HG02759 (cell line): ENCODE measurements at regions not wholly inside any gene's neighbourhood (a gene's known extent, or its start where the extent isn't known, plus 50 kb on each side); places are given as distances from the start of the nearest gene placed in this dataset.

Experiments used
- ATAC-seq: cut with Tn5 transposase; IDR thresholded peaks from one replicate; pipeline ENCODE4 v1.9.1; 2021; ENCODE audit warnings: mild to moderate bottlenecking, moderate library complexity; ENCODE audit not compliant: unreplicated experiment

GRCh38 chr10:129020651-129021330 is 446.2 kb upstream of the MGMT start:
- no peak for ATAC-seq

GRCh38 chr10:129021594-129022304 is 445.3 kb upstream of the MGMT start:
- no peak for ATAC-seq

DNA sequence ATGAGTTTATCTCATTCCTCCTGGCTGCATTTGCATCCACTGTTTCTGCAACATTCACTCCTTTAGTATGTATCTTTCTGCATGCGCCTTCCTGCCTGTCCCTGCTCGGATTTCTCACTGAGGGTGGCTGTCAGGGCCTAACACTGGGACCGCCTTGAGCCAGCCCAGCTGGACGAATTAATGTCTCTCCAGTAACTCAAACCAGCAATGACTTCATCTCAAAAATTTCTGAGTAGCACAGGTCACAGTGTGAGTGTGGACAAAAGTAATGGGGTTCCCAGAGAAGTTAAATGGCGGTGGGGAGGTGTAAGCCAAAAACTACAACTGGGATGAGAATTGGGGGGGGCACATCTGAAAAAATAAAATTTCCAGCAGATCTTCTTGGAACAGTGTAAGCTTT is 444.0 kb upstream of the MGMT start:
- ATAC-seq, result no peak

DNA sequence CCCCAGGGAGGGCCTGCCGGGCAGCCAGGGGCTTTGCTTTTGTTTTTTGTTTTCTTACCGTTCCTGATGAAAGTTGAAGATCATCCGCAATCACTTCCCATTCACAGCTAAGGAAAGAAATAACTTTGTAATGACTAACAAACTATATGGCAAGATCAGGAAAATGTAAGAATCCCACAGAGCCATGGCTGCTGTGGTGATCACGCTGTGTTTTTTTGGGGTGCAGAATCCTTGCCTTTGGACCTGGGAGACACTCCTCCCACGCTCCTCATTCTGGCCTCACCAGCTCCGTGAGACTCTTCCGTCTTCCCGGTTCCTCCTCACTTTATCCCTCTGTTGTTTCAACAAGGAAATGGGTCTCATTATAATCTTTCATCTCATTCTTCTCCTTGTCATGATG is 443.0 kb upstream of the MGMT start:
- ATAC-seq, result no peak

DNA sequence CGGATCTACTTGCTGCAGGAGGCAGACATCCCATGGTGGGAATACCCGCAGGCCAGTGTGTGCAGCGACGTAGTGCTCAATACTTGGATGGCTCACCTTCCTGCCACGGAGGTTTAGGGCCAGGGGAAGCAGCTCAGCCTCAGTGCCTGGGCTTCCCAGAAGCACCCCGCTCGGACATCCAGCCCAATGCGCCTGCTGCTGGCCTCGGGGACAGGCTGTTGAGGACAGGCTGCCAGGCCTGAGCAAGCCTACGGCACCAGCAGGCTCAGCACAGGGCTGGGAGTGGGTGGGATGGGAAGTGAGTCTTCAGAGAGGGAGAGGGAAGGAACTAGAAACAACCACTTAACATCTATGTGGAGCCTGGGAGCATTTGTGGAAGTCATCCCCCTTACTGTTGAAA is 441.3 kb upstream of the MGMT start:
- no peak for ATAC-seq

DNA sequence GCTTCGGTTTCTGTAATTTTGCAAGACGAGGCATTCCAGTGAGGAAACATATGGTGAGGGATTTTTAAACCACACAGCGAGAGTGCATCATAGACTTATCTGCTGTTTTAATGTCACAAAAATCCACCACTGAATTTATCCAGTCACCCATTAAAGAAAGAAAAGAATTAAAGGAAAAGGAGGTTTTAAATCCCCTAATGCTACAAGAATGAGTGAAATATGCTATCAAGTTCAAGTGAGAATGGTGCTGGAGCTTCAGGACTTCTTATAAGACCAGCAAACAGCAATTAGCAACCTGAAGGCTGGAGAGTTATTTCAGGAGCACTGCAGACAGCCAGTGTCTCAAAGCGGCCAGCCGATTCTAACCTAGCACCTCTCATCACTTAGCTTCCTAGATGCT is 439.1 kb upstream of the MGMT start:
- ATAC-seq, result no peak

GRCh38 chr10:129028451-129028850 is 438.6 kb upstream of the MGMT start:
- ATAC-seq, result no peak

GRCh38 chr10:129029051-129029450 is 438.0 kb upstream of the MGMT start:
- ATAC-seq, result no peak

DNA sequence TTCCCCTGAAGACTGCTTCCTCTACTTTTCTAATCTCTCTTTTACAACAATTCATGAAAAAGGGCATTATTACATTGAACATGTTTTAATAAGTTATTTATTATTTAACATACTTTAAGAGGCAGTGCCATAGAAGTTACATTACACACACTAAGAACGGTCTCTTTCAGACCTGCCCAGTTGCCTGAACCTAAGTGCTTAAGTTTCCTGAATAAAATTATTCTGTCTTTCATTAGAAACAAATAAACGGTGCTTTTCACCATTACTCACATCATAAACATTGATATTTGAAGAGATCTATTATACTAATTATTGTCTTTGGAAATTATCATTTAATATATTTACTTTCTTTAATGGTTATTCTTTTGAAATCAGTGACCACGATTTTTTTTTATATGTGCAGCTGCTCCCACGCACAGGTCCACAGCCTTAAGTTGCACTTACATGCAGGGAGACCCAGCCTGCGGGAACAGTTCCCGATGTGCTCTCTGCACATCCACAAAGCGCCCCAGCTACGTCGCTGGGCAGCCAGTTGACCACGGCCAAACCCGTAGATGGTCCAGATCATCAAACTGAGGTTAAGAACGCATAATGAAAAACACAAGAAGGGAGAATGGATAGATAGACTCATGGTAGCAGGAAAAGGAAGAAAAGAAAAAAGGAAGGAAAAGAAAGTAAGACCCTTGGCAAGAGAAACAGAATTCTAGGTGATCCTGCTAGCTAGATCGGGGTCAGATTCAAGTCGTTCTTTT is 437.0 kb upstream of the MGMT start:
- ATAC-seq, result no peak

- ATAC-seq, result no peak
These were observed 436.5 kb upstream of the MGMT start for GRCh38 chr10:129030603-129030895.

GRCh38 chr10:129030996-129031843 is 435.8 kb upstream of the MGMT start:
- peak; percentile 75 for ATAC-seq

- ATAC-seq, result no peak
These were observed 435.2 kb upstream of the MGMT start for GRCh38 chr10:129031844-129032150.

GRCh38 chr10:129032372-129033313 is 434.4 kb upstream of the MGMT start:
- no peak for ATAC-seq

GRCh38 chr10:129033340-129033739 is 433.7 kb upstream of the MGMT start:
- no peak for ATAC-seq

GRCh38 chr10:129033790-129034272 is 433.2 kb upstream of the MGMT start:
- ATAC-seq, result no peak

- ATAC-seq, result no peak
These were observed 431.8 kb upstream of the MGMT start for GRCh38 chr10:129035052-129035827.

DNA sequence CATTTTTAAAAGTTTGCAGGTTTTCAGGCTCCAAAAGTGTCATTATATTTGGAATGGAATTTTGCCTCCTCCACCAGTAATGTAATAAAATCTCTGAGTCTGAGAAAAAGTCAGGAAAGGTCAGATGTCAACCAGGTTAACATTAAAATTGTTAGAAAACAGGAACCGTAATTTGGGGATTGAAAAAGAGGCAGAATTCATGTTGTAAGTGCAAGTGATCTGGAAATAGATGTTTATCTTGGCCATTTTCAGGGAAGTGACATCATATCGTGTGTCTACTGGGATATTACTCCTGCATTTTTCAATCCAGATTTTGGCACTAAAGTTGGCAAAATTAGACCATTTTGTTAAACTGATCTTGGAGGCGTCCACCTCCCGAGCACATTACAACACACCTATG is 428.5 kb upstream of the MGMT start:
- ATAC-seq, result no peak

- ATAC-seq, result no peak
These were observed 427.4 kb upstream of the MGMT start for GRCh38 chr10:129039406-129040370.
